ENCODE measurements at regions not wholly inside any gene's neighbourhood (a gene's known extent, or its start where the extent isn't known, plus 50 kb on each side); places are given as distances from the start of the nearest gene placed in this dataset.

DNA sequence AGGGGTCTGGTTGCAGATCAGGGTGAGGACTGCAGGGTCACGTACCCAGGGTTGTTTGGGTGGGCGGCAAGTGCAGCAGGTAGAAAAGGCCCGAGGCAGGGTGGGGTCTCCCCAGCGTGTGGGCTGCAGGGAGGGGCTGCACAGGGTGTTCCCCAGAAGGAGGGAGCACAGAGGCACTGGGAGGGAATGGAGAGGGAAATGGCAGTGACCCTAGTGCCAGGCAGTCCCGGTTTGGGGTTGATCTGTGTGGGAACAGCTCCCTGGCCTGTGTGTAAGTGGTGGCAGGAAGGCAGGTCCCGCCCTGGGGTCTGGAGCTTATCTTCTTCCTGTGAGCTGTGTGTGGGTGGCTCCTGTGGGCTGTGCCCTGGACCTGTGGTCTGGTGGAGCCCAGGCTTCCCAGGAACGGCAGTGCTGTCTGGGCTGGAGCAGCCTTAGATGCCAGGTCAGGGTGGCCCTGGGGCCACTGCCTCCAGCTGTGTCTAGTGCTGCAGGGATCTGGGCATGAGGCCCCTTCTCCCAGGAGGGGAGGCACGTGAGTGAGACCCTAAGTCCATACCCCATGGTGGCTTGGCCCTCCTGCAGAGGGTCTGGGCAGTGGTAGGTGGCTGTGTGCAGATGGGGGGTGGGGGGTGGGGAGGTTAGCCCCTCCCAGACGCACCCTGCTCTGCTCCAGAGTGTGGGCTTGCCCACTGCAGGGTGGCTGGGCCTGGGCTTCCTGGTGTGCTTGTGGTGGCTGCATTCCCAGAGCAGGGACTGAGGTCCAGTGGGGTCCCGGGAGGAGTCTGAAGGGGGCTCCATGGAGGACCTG, 363.5 kb downstream of the TMEM121 start:
- Histone ChIP-seq H4K91ac (ENCODE audit: low read depth, low read length) (no peak overlapping the region), H3K79me1 (ENCODE audit: low read length) (no peaks in the 10 kb centered on the region), H2AFZ (ENCODE audit: insufficient read depth, low read length, poor library complexity) (no peak overlapping the region), H3K9ac (ENCODE audit: low read length) (no peak overlapping the region), H3K18ac (ENCODE audit: low read length) (no peak overlapping the region), H2BK120ac (ENCODE audit: insufficient read depth, low read length, poor library complexity) (no peak overlapping the region), H3K36me3 (ENCODE audit: control insufficient read depth in 1 of 2, insufficient read depth in 2 of 2, low read length in 2 of 2) (no peaks in the 10 kb centered on the region), H3K79me2 (ENCODE audit: control insufficient read depth, insufficient read depth, low read length, poor library complexity) (no peaks in the 10 kb centered on the region), H3K4me3 (ENCODE audit: low read depth, low read length) (no peak overlapping the region), H3K4ac (ENCODE audit: low read depth, low read length) (no peak overlapping the region), H2AK5ac (ENCODE audit: low read length) (no peak overlapping the region), H2BK12ac (ENCODE audit: low read length) (no peak overlapping the region), H2BK5ac (ENCODE audit: low read depth, low read length, poor library complexity) (no peak overlapping the region), H4K8ac (ENCODE audit: low read depth, low read length) (no peak overlapping the region), H3K27ac (ENCODE audit: low read depth, low read length) (no peak overlapping the region), H3K9me3 (ENCODE audit: insufficient read depth, low read depth, low read length) (peaks cover 80% of the 10 kb centered on the region), H3K14ac (ENCODE audit: low read length) (no peak overlapping the region), H3K23ac (ENCODE audit: low read length) (no peak overlapping the region), H3K27me3 (ENCODE audit: insufficient read depth, low read length) (no peaks in the 10 kb centered on the region), H4K12ac (ENCODE audit: low read depth, low read length) (no peak overlapping the region), H3K4me2 (ENCODE audit: low read length) (no peak overlapping the region), H3K4me1 (ENCODE audit: control insufficient read depth in 1 of 2, insufficient read depth in 2 of 2, low read length in 2 of 2) (no peaks in the 10 kb centered on the region)
- DNase-seq = no peak
- WGBS (ENCODE audit: extremely low coverage, insufficient coverage, insufficient read length) = no CpG with 5 or more reads among the region's 10 CpGs

DNA sequence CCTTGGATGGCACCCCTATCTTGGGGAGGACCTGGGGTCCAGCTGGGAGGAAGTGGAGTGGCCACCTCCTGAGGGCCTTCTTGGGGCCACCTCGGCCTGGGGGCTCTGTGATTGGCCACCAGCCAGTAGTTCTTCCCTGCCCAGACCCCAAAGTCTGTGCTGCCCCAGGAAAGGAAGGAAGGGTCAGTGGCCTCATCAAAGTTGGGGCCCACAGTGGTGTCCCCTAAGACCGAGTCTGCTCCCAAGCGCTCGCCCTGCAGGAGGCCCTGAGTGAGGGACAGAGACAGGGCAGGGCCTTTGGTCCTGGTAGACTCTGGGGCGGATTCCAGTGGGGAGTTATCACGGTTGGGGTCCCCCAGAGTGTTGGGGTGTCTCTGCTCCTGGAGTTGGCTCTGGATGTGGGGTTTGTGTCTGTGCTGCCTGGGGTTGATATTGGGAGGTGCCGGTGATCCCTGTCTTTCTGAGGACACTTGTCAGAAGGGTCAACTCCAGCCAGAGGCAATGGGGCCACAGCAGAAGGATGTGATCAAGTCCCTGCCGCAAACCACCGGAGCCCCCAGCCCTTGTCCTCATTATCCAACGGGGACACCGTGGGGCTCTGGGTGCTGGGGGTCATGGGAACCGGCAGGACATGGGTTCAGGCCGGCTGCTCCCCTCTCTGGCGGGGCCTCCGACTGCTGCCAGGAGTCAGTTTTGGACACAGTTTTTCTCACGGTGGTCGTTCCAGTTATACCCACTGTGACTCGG, 364.3 kb downstream of the TMEM121 start:
- no peak overlapping the region for H2BK120ac ChIP-seq (ENCODE audit: insufficient read depth, low read length, poor library complexity)
- DNase-seq = no peak
- no peak overlapping the region for H4K91ac ChIP-seq (ENCODE audit: low read depth, low read length)
- H3K9ac ChIP-seq (ENCODE audit: low read length) = no peak overlapping the region
- no peak overlapping the region for H2BK12ac ChIP-seq (ENCODE audit: low read length)
- H4K8ac ChIP-seq (ENCODE audit: low read depth, low read length) = no peak overlapping the region
- H3K4me1 ChIP-seq (ENCODE audit: control insufficient read depth in 1 of 2, insufficient read depth in 2 of 2, low read length in 2 of 2) = no peaks in the 10 kb centered on the region
- no peaks in the 10 kb centered on the region for H3K36me3 ChIP-seq (ENCODE audit: control insufficient read depth in 1 of 2, insufficient read depth in 2 of 2, low read length in 2 of 2)
- H4K12ac ChIP-seq (ENCODE audit: low read depth, low read length) = no peak overlapping the region
- no peak overlapping the region for H3K14ac ChIP-seq (ENCODE audit: low read length)
- H3K27me3 ChIP-seq (ENCODE audit: insufficient read depth, low read length) = no peaks in the 10 kb centered on the region
- no peak overlapping the region for H2AFZ ChIP-seq (ENCODE audit: insufficient read depth, low read length, poor library complexity)
- H3K9me3 ChIP-seq (ENCODE audit: insufficient read depth, low read depth, low read length) = peaks cover 80% of the 10 kb centered on the region
- no CpG with 5 or more reads among the region's 18 CpGs for WGBS (ENCODE audit: extremely low coverage, insufficient coverage, insufficient read length)
- H2BK5ac ChIP-seq (ENCODE audit: low read depth, low read length, poor library complexity) = no peak overlapping the region
- no peak overlapping the region for H3K23ac ChIP-seq (ENCODE audit: low read length)
- no peak overlapping the region for H3K4ac ChIP-seq (ENCODE audit: low read depth, low read length)
- no peaks in the 10 kb centered on the region for H3K79me1 ChIP-seq (ENCODE audit: low read length)
- H3K4me2 ChIP-seq (ENCODE audit: low read length) = no peak overlapping the region
- H2AK5ac ChIP-seq (ENCODE audit: low read length) = no peak overlapping the region
- no peak overlapping the region for H3K18ac ChIP-seq (ENCODE audit: low read length)
- no peak overlapping the region for H3K4me3 ChIP-seq (ENCODE audit: low read depth, low read length)
- H3K79me2 ChIP-seq (ENCODE audit: control insufficient read depth, insufficient read depth, low read length, poor library complexity) = no peaks in the 10 kb centered on the region
- H3K27ac ChIP-seq (ENCODE audit: low read depth, low read length) = no peak overlapping the region

DNA sequence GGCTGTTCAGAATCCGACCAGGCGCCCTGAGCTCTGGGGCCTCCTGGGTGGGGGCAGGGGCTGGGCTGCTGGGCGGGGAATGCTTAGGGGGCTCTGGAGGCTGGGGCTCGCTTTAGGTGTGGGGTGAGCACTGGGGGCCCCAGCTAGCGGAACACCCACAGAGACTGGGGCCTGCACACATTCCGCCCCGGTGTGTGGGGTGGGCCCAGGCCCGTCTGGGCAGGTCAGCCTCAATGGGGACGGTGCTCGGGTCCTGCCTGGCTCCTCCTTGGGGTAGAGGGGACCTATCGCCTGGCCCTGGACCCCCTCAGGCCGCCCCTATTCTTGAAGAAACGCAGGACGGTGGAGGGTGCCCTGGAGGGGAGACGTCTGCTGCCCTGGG, 364.8 kb downstream of the TMEM121 start:
- no peak overlapping the region for H4K91ac ChIP-seq (ENCODE audit: low read depth, low read length)
- H3K4ac ChIP-seq (ENCODE audit: low read depth, low read length) = no peak overlapping the region
- H2AFZ ChIP-seq (ENCODE audit: insufficient read depth, low read length, poor library complexity) = no peak overlapping the region
- no peak overlapping the region for H3K14ac ChIP-seq (ENCODE audit: low read length)
- no peak overlapping the region for H2AK5ac ChIP-seq (ENCODE audit: low read length)
- H3K27ac ChIP-seq (ENCODE audit: low read depth, low read length) = no peak overlapping the region
- H2BK12ac ChIP-seq (ENCODE audit: low read length) = no peak overlapping the region
- H3K9ac ChIP-seq (ENCODE audit: low read length) = no peak overlapping the region
- no peak overlapping the region for H4K8ac ChIP-seq (ENCODE audit: low read depth, low read length)
- no peak overlapping the region for H3K18ac ChIP-seq (ENCODE audit: low read length)
- no peak overlapping the region for H3K23ac ChIP-seq (ENCODE audit: low read length)
- no peak overlapping the region for H3K4me2 ChIP-seq (ENCODE audit: low read length)
- no peak overlapping the region for H4K12ac ChIP-seq (ENCODE audit: low read depth, low read length)
- H3K79me2 ChIP-seq (ENCODE audit: control insufficient read depth, insufficient read depth, low read length, poor library complexity) = no peaks in the 10 kb centered on the region
- H3K9me3 ChIP-seq (ENCODE audit: insufficient read depth, low read depth, low read length) = peaks cover 81% of the 10 kb centered on the region
- H3K4me3 ChIP-seq (ENCODE audit: low read depth, low read length) = no peak overlapping the region
- no CpG with 5 or more reads among the region's 15 CpGs for WGBS (ENCODE audit: extremely low coverage, insufficient coverage, insufficient read length)
- no peaks in the 10 kb centered on the region for H3K36me3 ChIP-seq (ENCODE audit: control insufficient read depth in 1 of 2, insufficient read depth in 2 of 2, low read length in 2 of 2)
- H2BK5ac ChIP-seq (ENCODE audit: low read depth, low read length, poor library complexity) = no peak overlapping the region
- no peak overlapping the region for H2BK120ac ChIP-seq (ENCODE audit: insufficient read depth, low read length, poor library complexity)
- DNase-seq = no peak
- H3K4me1 ChIP-seq (ENCODE audit: control insufficient read depth in 1 of 2, insufficient read depth in 2 of 2, low read length in 2 of 2) = no peaks in the 10 kb centered on the region
- no peaks in the 10 kb centered on the region for H3K27me3 ChIP-seq (ENCODE audit: insufficient read depth, low read length)
- H3K79me1 ChIP-seq (ENCODE audit: low read length) = no peaks in the 10 kb centered on the region

DNA sequence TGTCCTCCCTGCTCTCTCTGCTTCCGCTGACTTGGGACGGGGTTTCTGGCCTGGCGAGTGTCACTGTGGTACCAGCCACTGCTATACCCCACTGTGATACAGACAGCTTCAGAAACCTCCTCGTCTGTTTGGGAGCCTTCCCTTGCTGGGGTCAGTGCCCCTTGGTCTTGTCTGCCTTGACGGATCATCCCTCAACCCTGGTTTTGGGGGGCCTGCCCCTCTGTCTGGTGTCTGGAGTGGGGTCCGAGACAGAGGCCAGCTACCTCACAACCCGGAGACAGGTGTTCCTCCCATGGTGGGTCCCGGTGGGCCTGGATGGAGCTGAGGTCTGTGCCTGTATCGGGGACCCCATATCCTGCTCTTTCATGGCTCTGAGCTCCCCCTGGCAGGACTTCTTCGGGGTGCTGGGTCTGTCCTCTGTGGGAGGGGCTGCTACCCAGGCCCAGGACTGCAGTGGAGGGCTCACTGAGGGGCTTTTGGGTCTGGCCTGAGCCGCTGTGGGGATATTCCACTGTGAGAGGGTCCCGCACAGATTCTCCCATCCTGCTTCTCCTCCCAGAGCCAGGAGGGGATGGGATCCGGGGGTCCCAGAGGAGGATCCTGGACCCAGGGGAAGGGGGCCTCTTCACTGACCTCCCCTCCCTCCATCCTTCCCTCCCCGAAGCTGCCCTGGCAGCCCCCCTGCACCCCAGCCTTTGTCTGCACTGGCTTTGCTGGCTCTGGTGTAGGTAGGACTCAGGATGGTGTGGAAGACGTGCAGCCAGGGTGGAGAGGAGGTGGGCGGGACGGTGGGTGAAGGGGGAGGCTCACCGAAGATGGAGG, 365.5 kb downstream of the TMEM121 start:
- Histone ChIP-seq H4K8ac (ENCODE audit: low read depth, low read length) (no peak overlapping the region), H2AK5ac (ENCODE audit: low read length) (no peak overlapping the region), H3K27me3 (ENCODE audit: insufficient read depth, low read length) (no peaks in the 10 kb centered on the region), H3K9ac (ENCODE audit: low read length) (no peak overlapping the region), H2BK12ac (ENCODE audit: low read length) (no peak overlapping the region), H2BK120ac (ENCODE audit: insufficient read depth, low read length, poor library complexity) (no peak overlapping the region), H3K27ac (ENCODE audit: low read depth, low read length) (no peak overlapping the region), H3K23ac (ENCODE audit: low read length) (no peak overlapping the region), H3K36me3 (ENCODE audit: control insufficient read depth in 1 of 2, insufficient read depth in 2 of 2, low read length in 2 of 2) (no peaks in the 10 kb centered on the region), H3K4ac (ENCODE audit: low read depth, low read length) (no peak overlapping the region), H2BK5ac (ENCODE audit: low read depth, low read length, poor library complexity) (no peak overlapping the region), H3K4me2 (ENCODE audit: low read length) (no peak overlapping the region), H3K4me1 (ENCODE audit: control insufficient read depth in 1 of 2, insufficient read depth in 2 of 2, low read length in 2 of 2) (no peaks in the 10 kb centered on the region), H3K9me3 (ENCODE audit: insufficient read depth, low read depth, low read length) (peaks cover 81% of the 10 kb centered on the region), H3K14ac (ENCODE audit: low read length) (no peak overlapping the region), H3K4me3 (ENCODE audit: low read depth, low read length) (peak overlapping the region; percentile 37), H2AFZ (ENCODE audit: insufficient read depth, low read length, poor library complexity) (no peak overlapping the region), H3K79me1 (ENCODE audit: low read length) (no peaks in the 10 kb centered on the region), H4K12ac (ENCODE audit: low read depth, low read length) (no peak overlapping the region), H3K18ac (ENCODE audit: low read length) (no peak overlapping the region), H3K79me2 (ENCODE audit: control insufficient read depth, insufficient read depth, low read length, poor library complexity) (no peaks in the 10 kb centered on the region), H4K91ac (ENCODE audit: low read depth, low read length) (no peak overlapping the region)
- no CpG with 5 or more reads among the region's 18 CpGs for WGBS (ENCODE audit: extremely low coverage, insufficient coverage, insufficient read length)
- no peak for DNase-seq
